ENCODE measurements at regions not wholly inside any gene's neighbourhood (a gene's known extent, or its start where the extent isn't known, plus 50 kb on each side); places are given as distances from the start of the nearest gene placed in this dataset.
"Not testable (repeated sequence)": the region's sequence is repeated elsewhere in the genome, so short reads cannot be mapped to it uniquely, and the experiment has no call there.

- Histone ChIP-seq H3K4me3 (ENCODE audit: low read length) (no peak overlapping the region), H3K36me3 (ENCODE audit: control insufficient read depth, insufficient read depth, low read length, severe bottlenecking) (no peaks in the 10 kb centered on the region), H3K9me3 (ENCODE audit: control insufficient read depth, low read length) (no peaks in the 10 kb centered on the region), H3K27me3 (replicated peaks; ENCODE audit: control insufficient read depth, insufficient read depth, low read length) (no peaks in the 10 kb centered on the region), H3K4me1 (ENCODE audit: control insufficient read depth, insufficient read depth, low read length) (peaks cover 18% of the 10 kb centered on the region), H3K9ac (ENCODE audit: low read length) (no peak overlapping the region)
- DNase-seq (ENCODE audit: low read depth), result no peak
Measured at GRCh38 chr6:11858439-11858838, 79.8 kb upstream of the ADTRP start.

- no peak overlapping the region for H3K4me3 ChIP-seq (ENCODE audit: low read length)
- no peak for DNase-seq (ENCODE audit: low read depth)
- H3K4me1 ChIP-seq (ENCODE audit: control insufficient read depth, insufficient read depth, low read length), result peaks cover 26% of the 10 kb centered on the region
- H3K9me3 ChIP-seq (ENCODE audit: control insufficient read depth, low read length), result no peaks in the 10 kb centered on the region
- H3K36me3 ChIP-seq (ENCODE audit: control insufficient read depth, insufficient read depth, low read length, severe bottlenecking), result no peaks in the 10 kb centered on the region
- H3K9ac ChIP-seq (ENCODE audit: low read length), result no peak overlapping the region
- H3K27me3 ChIP-seq (replicated peaks; ENCODE audit: control insufficient read depth, insufficient read depth, low read length), result no peaks in the 10 kb centered on the region
Measured at GRCh38 chr6:11855743-11856142, 77.1 kb upstream of the ADTRP start.

GRCh38 chr6:11854408-11855165 is 76.0 kb upstream of the ADTRP start:
- Histone ChIP-seq H3K36me3 (ENCODE audit: control insufficient read depth, insufficient read depth, low read length, severe bottlenecking) (no peaks in the 10 kb centered on the region), H3K9ac (ENCODE audit: low read length) (no peak overlapping the region), H3K9me3 (ENCODE audit: control insufficient read depth, low read length) (no peaks in the 10 kb centered on the region), H3K27me3 (replicated peaks; ENCODE audit: control insufficient read depth, insufficient read depth, low read length) (no peaks in the 10 kb centered on the region), H3K4me1 (ENCODE audit: control insufficient read depth, insufficient read depth, low read length) (peaks cover 26% of the 10 kb centered on the region), H3K4me3 (ENCODE audit: low read length) (peak overlapping the region; percentile 1)
- peak; percentile 59 for DNase-seq (ENCODE audit: low read depth)

- H3K4me3 ChIP-seq (ENCODE audit: low read length), result peak overlapping the region; percentile 1
- H3K27me3 ChIP-seq (replicated peaks; ENCODE audit: control insufficient read depth, insufficient read depth, low read length), result no peaks in the 10 kb centered on the region
- DNase-seq (ENCODE audit: low read depth), result peak; percentile 33
- H3K36me3 ChIP-seq (ENCODE audit: control insufficient read depth, insufficient read depth, low read length, severe bottlenecking), result no peaks in the 10 kb centered on the region
- H3K9ac ChIP-seq (ENCODE audit: low read length), result no peak overlapping the region
- H3K4me1 ChIP-seq (ENCODE audit: control insufficient read depth, insufficient read depth, low read length), result peaks cover 26% of the 10 kb centered on the region
- no peaks in the 10 kb centered on the region for H3K9me3 ChIP-seq (ENCODE audit: control insufficient read depth, low read length)
Measured at GRCh38 chr6:11853678-11854407, 75.2 kb upstream of the ADTRP start.

- Histone ChIP-seq H3K4me1 (ENCODE audit: control insufficient read depth, insufficient read depth, low read length) (peaks cover 26% of the 10 kb centered on the region), H3K9ac (ENCODE audit: low read length) (no peak overlapping the region), H3K36me3 (ENCODE audit: control insufficient read depth, insufficient read depth, low read length, severe bottlenecking) (no peaks in the 10 kb centered on the region), H3K27me3 (replicated peaks; ENCODE audit: control insufficient read depth, insufficient read depth, low read length) (no peaks in the 10 kb centered on the region), H3K9me3 (ENCODE audit: control insufficient read depth, low read length) (no peaks in the 10 kb centered on the region), H3K4me3 (ENCODE audit: low read length) (no peak overlapping the region)
- DNase-seq (ENCODE audit: low read depth), result no peak
Measured at GRCh38 chr6:11852061-11852651, 73.6 kb upstream of the ADTRP start.

GRCh38 chr6:11851387-11851786 is 72.8 kb upstream of the ADTRP start:
- H3K36me3 ChIP-seq (ENCODE audit: control insufficient read depth, insufficient read depth, low read length, severe bottlenecking), result no peaks in the 10 kb centered on the region
- H3K4me3 ChIP-seq (ENCODE audit: low read length), result no peak overlapping the region
- peaks cover 26% of the 10 kb centered on the region for H3K4me1 ChIP-seq (ENCODE audit: control insufficient read depth, insufficient read depth, low read length)
- H3K9ac ChIP-seq (ENCODE audit: low read length), result no peak overlapping the region
- no peak for DNase-seq (ENCODE audit: low read depth)
- no peaks in the 10 kb centered on the region for H3K27me3 ChIP-seq (replicated peaks; ENCODE audit: control insufficient read depth, insufficient read depth, low read length)
- H3K9me3 ChIP-seq (ENCODE audit: control insufficient read depth, low read length), result no peaks in the 10 kb centered on the region

- Histone ChIP-seq H3K36me3 (ENCODE audit: control insufficient read depth, insufficient read depth, low read length, severe bottlenecking) (no peaks in the 10 kb centered on the region), H3K9ac (ENCODE audit: low read length) (no peak overlapping the region), H3K9me3 (ENCODE audit: control insufficient read depth, low read length) (no peaks in the 10 kb centered on the region), H3K27me3 (replicated peaks; ENCODE audit: control insufficient read depth, insufficient read depth, low read length) (no peaks in the 10 kb centered on the region), H3K4me1 (ENCODE audit: control insufficient read depth, insufficient read depth, low read length) (peaks cover 14% of the 10 kb centered on the region), H3K4me3 (ENCODE audit: low read length) (no peak overlapping the region)
- DNase-seq (ENCODE audit: low read depth), result peak; percentile 42
Measured at GRCh38 chr6:11848852-11849731, 70.5 kb upstream of the ADTRP start.

GRCh38 chr6:11848346-11848651 is 69.7 kb upstream of the ADTRP start:
- Histone ChIP-seq H3K27me3 (replicated peaks; ENCODE audit: control insufficient read depth, insufficient read depth, low read length) (no peaks in the 10 kb centered on the region), H3K4me1 (ENCODE audit: control insufficient read depth, insufficient read depth, low read length) (peaks cover 9% of the 10 kb centered on the region), H3K9me3 (ENCODE audit: control insufficient read depth, low read length) (no peaks in the 10 kb centered on the region), H3K9ac (ENCODE audit: low read length) (no peak overlapping the region), H3K36me3 (ENCODE audit: control insufficient read depth, insufficient read depth, low read length, severe bottlenecking) (no peaks in the 10 kb centered on the region), H3K4me3 (ENCODE audit: low read length) (no peak overlapping the region)
- DNase-seq (ENCODE audit: low read depth), result no peak

GRCh38 chr6:11847515-11848345 is 69.1 kb upstream of the ADTRP start:
- Histone ChIP-seq H3K27me3 (replicated peaks; ENCODE audit: control insufficient read depth, insufficient read depth, low read length) (no peaks in the 10 kb centered on the region), H3K36me3 (ENCODE audit: control insufficient read depth, insufficient read depth, low read length, severe bottlenecking) (no peaks in the 10 kb centered on the region), H3K4me3 (ENCODE audit: low read length) (no peak overlapping the region), H3K9me3 (ENCODE audit: control insufficient read depth, low read length) (no peaks in the 10 kb centered on the region), H3K4me1 (ENCODE audit: control insufficient read depth, insufficient read depth, low read length) (peaks cover 9% of the 10 kb centered on the region), H3K9ac (ENCODE audit: low read length) (no peak overlapping the region)
- no peak for DNase-seq (ENCODE audit: low read depth)

GRCh38 chr6:11847068-11847467 is 68.5 kb upstream of the ADTRP start:
- not testable (repeated sequence) for H3K4me3 ChIP-seq (ENCODE audit: low read length); H3K9ac ChIP-seq (ENCODE audit: low read length); H3K9me3 ChIP-seq (ENCODE audit: control insufficient read depth, low read length); H3K4me1 ChIP-seq (ENCODE audit: control insufficient read depth, insufficient read depth, low read length); DNase-seq (ENCODE audit: low read depth); H3K36me3 ChIP-seq (ENCODE audit: control insufficient read depth, insufficient read depth, low read length, severe bottlenecking); H3K27me3 ChIP-seq (replicated peaks; ENCODE audit: control insufficient read depth, insufficient read depth, low read length)

Data from adipocyte (in vitro differentiated cells).